NCI-H2081 treated with DMSO at 0.1 percent for 48 hours (cell line): ENCODE measurements at regions not wholly inside any gene's neighbourhood (a gene's known extent, or its start where the extent isn't known, plus 50 kb on each side); places are given as distances from the start of the nearest gene placed in this dataset.

Experiments
- DNase-seq: peaks from one replicate; lab custom pipeline; 2025; lab: John Stamatoyannopoulos, UW

DNA sequence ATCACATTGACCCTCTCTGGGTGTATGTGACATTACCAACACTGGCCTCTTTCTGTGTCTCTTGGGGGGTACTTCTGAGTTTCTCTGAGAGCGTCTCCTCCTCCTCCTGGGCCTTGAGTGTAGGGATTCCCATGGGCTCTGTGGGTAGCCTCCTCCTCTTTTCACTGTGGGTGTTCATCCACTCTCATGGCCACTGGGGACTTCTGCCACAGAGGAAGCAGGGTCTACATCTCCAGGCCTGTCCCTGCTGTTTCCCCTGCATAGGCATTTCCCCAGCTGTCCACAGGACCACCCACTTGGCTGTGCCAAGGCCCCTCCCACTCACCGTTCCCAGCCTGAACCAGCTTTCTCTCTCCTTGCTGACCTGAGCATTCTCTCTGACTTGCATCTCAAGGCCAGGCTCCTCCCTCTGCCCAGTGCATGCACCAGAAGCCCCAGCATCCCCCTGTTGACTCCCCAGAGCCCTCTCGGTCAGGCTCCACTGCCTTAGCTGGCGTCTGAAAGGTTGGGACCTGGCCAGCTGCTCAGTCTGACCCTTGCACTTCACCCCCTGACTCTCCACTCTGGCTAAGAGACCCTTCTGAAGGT, 487.6 kb downstream of the GLRX3 start:
- DNase-seq, result no peak

- DNase-seq, result no peak
Observed at GRCh38 chr10:130627346-130628045, 491.3 kb downstream of the GLRX3 start.

- no peak for DNase-seq
Observed at GRCh38 chr10:130630135-130630534, 493.9 kb downstream of the GLRX3 start.

- DNase-seq, result no peak
Observed at GRCh38 chr10:130631142-130632096, 495.2 kb downstream of the GLRX3 start.

GRCh38 chr10:130634816-130635215, 498.6 kb downstream of the GLRX3 start:
- DNase-seq, result no peak

DNA sequence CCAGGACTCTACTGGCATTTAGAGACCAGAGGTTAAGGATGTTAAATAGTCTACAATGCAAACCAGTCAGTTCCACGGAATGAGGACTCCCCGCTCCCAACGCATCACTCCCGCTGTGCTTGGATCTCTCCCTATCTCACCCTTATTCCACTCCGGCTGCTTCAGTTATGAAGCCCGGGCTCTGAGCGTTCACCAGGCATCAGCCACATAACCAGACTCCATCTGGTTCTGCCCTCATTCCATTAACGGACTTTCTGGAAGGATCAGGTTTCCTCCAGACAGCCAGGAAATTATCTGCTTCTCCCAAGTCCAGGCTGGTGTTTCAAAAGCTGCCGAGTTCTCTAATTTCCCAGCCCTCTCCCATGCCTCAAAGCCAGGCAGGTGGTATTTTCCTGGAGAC, 499.3 kb downstream of the GLRX3 start:
- no peak for DNase-seq

DNA sequence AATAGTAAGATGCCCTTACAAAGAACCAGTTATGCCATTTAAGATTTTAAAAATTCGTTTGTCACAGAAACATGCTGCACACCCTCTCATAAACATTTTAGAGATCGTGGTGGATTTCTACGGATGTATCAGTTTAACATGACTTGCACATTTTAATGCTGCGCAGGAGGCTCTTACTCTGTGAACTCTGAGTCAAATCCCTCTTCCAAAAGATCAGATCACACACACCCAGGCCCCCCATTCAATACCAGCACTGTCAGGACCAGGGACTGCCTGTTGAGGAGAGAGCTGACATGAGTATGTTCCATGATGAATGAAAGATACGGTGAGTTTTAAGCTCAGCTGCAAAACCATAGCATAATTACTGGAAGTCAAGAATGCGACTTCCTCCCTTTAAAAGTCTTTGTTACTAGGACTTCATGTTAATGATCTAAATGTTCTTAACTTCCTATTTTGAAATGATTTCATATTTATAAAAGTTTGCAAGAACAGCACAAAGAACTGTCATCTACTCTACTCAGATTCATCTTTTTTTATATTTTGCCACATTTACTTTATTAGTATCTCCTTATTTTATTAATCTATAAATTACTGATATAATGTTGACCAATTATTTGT, 500.2 kb downstream of the GLRX3 start:
- DNase-seq, result no peak

DNA sequence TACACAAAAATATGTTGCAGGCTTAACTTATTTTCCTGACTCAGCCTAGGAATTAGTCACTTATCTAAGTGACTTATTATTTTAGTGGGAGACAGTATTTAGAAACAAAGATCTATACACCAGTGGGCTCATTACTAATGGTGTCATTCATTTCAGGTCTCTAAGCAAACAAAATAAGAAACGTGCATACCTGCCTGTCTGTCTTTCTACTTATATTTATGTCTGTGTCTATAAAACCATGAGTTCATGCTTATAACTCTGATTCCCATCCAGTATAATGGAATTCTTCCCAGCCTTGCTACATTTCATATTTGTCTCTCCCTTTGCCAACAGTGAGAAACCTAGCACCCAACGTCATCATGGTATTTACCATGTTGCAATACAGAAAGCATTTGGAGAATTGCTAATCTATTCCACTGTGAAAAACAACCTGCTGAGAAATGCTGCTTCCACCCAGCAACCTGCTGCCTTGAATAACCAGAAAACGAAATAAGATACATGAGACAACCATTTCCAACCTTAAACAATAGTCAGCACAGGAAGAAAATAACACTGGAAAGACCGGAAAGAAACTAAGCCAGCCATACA, 501.0 kb downstream of the GLRX3 start:
- no peak for DNase-seq

GRCh38 chr10:130638991-130639390, 502.8 kb downstream of the GLRX3 start:
- DNase-seq, result no peak

GRCh38 chr10:130642926-130643325, 506.7 kb downstream of the GLRX3 start:
- no peak for DNase-seq

GRCh38 chr10:130647341-130647740, 511.1 kb downstream of the GLRX3 start:
- DNase-seq, result no peak

DNA sequence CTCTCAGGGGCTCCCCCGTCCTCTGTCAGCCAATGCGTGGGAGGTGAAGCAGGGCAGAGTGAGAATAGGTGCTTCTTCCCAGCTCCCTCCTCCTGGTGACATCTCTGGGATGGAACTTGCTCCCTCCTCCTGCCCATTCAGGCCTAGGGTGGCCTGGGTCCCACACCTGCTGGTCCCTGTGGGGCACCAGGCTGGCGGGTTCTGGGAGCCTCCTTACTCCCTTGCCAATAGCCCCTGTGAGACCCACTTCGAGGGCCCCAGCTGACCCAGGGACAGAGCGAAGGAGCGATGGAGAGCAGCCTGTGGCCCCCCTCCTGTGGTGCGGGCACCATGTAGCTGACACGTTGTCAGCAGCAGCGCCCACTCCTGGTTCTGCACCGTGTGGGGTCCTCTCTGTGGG, 512.6 kb downstream of the GLRX3 start:
- no peak for DNase-seq

- DNase-seq, result no peak
Observed at GRCh38 chr10:130652544-130652943, 516.4 kb downstream of the GLRX3 start.

GRCh38 chr10:130652964-130653578, 516.9 kb downstream of the GLRX3 start:
- DNase-seq, result no peak

GRCh38 chr10:130654726-130655125, 518.5 kb downstream of the GLRX3 start:
- no peak for DNase-seq

- DNase-seq, result no peak
Observed at GRCh38 chr10:130655313-130656186, 519.4 kb downstream of the GLRX3 start.

DNA sequence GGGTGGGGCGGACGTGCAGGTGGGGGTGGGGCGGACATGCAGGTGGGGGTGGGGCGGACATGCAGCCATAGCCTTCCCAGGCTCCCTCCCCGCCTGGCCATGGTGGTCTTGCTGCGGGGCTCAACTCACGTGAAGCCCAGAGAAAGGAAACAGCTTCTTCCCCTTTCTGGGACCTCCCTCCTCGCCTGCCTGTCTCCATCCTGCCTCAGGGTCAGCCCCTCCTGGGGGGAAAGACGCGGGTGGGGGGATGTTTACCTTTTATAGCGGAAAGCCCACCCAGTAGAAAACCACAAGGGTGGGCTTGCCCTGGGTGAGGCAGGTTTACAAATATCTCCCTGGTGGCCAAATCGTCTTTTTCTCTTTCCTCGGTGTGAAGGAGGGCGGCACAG, 520.0 kb downstream of the GLRX3 start:
- DNase-seq, result no peak

DNA sequence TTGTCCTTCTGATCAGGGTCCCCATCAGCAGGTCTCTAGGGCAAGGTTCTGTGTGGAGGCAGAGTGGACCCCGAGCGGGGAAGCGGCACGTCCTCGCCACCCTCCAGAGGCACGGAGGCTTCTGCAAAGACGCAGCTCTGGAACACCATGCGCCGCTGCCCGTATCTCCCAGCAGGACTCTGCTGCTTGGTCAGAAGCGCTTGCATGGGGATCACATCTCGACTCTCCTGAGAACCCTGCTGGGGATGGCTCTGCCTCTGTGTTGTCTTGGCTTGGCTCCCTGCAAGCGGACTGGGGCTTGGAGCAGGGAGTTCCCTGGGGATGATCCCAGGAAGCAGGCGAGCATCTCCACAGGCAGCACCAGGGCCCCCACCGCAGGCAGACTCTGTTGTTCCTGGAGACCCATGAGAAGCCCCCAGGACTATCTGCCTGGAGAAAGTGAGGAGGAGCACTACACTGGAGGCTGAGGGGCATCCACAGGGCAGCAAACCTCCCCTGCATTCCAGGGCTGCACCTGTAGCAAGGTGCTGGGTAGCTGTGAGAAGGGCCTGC, 520.5 kb downstream of the GLRX3 start:
- DNase-seq, result no peak

DNA sequence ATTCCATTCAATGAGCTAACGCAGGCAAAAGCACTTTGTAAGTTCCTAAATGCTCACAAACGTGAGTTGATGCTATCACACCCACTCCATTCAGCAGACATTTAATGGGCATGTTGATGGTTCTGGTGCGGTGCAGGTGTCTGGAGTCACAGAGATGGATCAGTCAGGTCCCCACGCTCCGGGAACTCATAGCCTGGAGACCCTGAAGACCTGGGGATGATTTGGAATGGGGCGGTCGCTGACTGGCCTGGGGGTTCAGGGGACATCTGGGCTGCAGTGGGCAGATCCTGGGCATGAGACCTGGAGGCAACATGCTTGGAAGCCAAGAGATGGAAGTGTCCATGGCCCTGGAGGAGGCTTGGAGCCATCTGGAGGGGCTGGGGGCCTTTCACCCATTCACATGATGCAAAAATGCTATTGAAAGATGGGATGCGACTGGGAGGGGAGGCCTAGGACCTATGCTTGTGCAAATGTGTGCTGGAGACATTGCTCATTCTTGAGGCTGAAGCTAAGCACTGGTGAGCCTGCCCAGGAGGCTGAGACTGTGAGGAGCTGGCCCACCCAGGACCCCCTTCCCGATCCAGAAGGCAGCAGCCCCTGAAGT, 522.6 kb downstream of the GLRX3 start:
- no peak for DNase-seq

DNA sequence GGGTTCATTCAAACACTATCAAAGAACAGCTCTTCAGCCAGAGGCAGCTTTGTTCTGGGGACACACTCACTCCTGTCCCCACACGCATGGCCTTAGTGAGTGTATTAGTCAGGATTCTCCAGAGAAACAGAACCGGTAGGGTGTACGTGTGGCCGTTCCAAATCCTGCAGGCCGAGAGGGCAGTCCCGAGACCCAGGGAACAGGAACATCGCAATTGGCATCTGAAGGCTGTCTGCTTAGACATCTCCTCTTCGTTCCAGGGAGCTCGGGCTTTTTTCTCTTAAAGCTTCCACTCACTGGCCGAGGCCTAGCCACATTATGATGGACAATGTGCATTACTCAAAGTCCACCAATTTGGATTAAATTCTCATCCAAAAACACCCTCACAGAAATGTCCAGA, 523.3 kb downstream of the GLRX3 start:
- DNase-seq, result no peak
